WTC11 (cell line): ENCODE measurements at regions not wholly inside any gene's neighbourhood (a gene's known extent, or its start where the extent isn't known, plus 50 kb on each side); places are given as distances from the start of the nearest gene placed in this dataset.
A peak's percentile ranks its signal among the peaks of the same experiment; 100 is the strongest.

Experiments
- ATAC-seq: fragments of 200-7000 bp; cut with Tn5 transposase; 2 replicates; pipeline ENCODE4 v1.10.0; 2021; ENCODE audit warnings: mild to moderate bottlenecking, moderate library complexity
- CTCF ChIA-PET: fragments of 300-600 bp; sonication (Branson Sonifier 250); formaldehyde crosslinking; loops from one replicate; lab custom pipeline; 2021; ENCODE audit warnings: antibody characterized with exemption; lab: Charles Lee
- POLR2A ChIA-PET: fragments of 350-600 bp; sonication (Branson Sonifier 250); formaldehyde crosslinking; loops from one replicate; lab custom pipeline; 2021; ENCODE audit warnings: antibody characterized with exemption; lab: Charles Lee
- DNase-seq: peaks from one replicate; pipeline ENCODE4 v3.0.0; 2021; ENCODE audit warnings: low spot score
- H3K27ac Mint-ChIP-seq: 2 replicates; pipeline ENCODE4 v1.8.0; 2021; ENCODE audit warnings: mixed read lengths
- H3K27me3 Mint-ChIP-seq: 2 replicates; pipeline ENCODE4 v1.8.0; 2021; ENCODE audit warnings: low read depth, mild to moderate bottlenecking, moderate library complexity, mixed read lengths
- H3K36me3 Mint-ChIP-seq: 2 replicates; pipeline ENCODE4 v1.8.0; 2021; ENCODE audit warnings: mixed read lengths
- H3K4me1 Mint-ChIP-seq: 2 replicates; pipeline ENCODE4 v1.8.0; 2022; ENCODE audit warnings: mixed read lengths
- H3K4me3 Mint-ChIP-seq: 2 replicates; pipeline ENCODE4 v1.8.0; 2021; ENCODE audit warnings: mild to moderate bottlenecking, moderate library complexity, mixed read lengths
- H3K9me3 Mint-ChIP-seq: 2 replicates; pipeline ENCODE4 v1.8.0; 2021; ENCODE audit warnings: mixed read lengths
- ARID4B ChIP-seq: sonication (generic); formaldehyde crosslinking; IDR thresholded peaks from 2 replicates; pipeline ENCODE4 v1.8.0; 2023; ENCODE audit warnings: missing genetic modification reagents, mild to moderate bottlenecking, borderline replicate concordance
- CREB1 ChIP-seq: sonication (generic); formaldehyde crosslinking; IDR thresholded peaks from 2 replicates; pipeline ENCODE4 v1.8.0; 2023; ENCODE audit warnings: mild to moderate bottlenecking, missing genetic modification reagents
- CREM ChIP-seq: sonication (generic); formaldehyde crosslinking; IDR thresholded peaks from 2 replicates; pipeline ENCODE4 v1.8.1; 2022; ENCODE audit warnings: mild to moderate bottlenecking, missing genetic modification reagents, moderate library complexity
- JUN ChIP-seq: sonication (generic); formaldehyde crosslinking; IDR thresholded peaks from 2 replicates; pipeline ENCODE4 v1.8.0; 2023; ENCODE audit warnings: mild to moderate bottlenecking, missing genetic modification reagents
- NFE2L1 ChIP-seq: sonication (generic); formaldehyde crosslinking; IDR thresholded peaks from 2 replicates; pipeline ENCODE4 v1.8.1; 2023; ENCODE audit warnings: missing genetic modification reagents
- PRDM15 ChIP-seq: sonication (generic); formaldehyde crosslinking; IDR thresholded peaks from 2 replicates; pipeline ENCODE4 v1.8.0; 2022; ENCODE audit warnings: missing genetic modification reagents
- RELA ChIP-seq: sonication (generic); formaldehyde crosslinking; IDR thresholded peaks from 2 replicates; pipeline ENCODE4 v1.8.1; 2022; ENCODE audit warnings: missing genetic modification reagents, mild to moderate bottlenecking, borderline replicate concordance
- TEAD1 ChIP-seq: sonication (generic); formaldehyde crosslinking; IDR thresholded peaks from 2 replicates; pipeline ENCODE4 v1.8.0; 2022; ENCODE audit warnings: mild to moderate bottlenecking, missing genetic modification reagents
- USF2 ChIP-seq: sonication (generic); formaldehyde crosslinking; IDR thresholded peaks from 2 replicates; pipeline ENCODE4 v1.8.1; 2023; ENCODE audit warnings: mild to moderate bottlenecking, missing genetic modification reagents, moderate library complexity
- ZNF219 ChIP-seq: sonication (generic); formaldehyde crosslinking; IDR thresholded peaks from 2 replicates; pipeline ENCODE4 v1.8.0; 2023; ENCODE audit warnings: missing genetic modification reagents, mild to moderate bottlenecking, borderline replicate concordance
- ZNF532 ChIP-seq: fragments of 250-450 bp; sonication (Bioruptor Pico); IDR thresholded peaks from 2 replicates; pipeline ENCODE4 v1.9.0; 2021; ENCODE audit warnings: mild to moderate bottlenecking, borderline replicate concordance

- Mint-ChIP-seq H3K36me3 (no peaks in the 10 kb centered on the region; the same call in 1 of the 2 replicates), H3K4me3 (no peak overlapping the region), H3K27ac (no peak overlapping the region), H3K4me1 (peaks cover 31% of the 10 kb centered on the region), H3K27me3 (no peaks in the 10 kb centered on the region), H3K9me3 (no peaks in the 10 kb centered on the region)
- DNase-seq (no peak), ATAC-seq (peak; percentile 66)
- ChIA-PET POLR2A (no interaction called here), CTCF (no interaction called here)
- TF ChIP-seq CREM (no peak), CREB1 (CRISPR knock-in tag) (no peak), USF2 (CRISPR knock-in tag) (no peak), ZNF219 (CRISPR knock-in tag) (no peak), NFE2L1 (CRISPR knock-in tag) (no peak), RELA (CRISPR knock-in tag) (no peak), ZNF532 (CRISPR knock-in tag) (no peak), PRDM15 (CRISPR knock-in tag) (no peak), ARID4B (CRISPR knock-in tag) (no peak), TEAD1 (CRISPR knock-in tag) (no peak), JUN (CRISPR knock-in tag) (no peak)
Observed at GRCh38 chr22:48510599-48510998, 1317.1 kb downstream of the BRD1 start.
